ENCODE measurements at regions not wholly inside any gene's neighbourhood (a gene's known extent, or its start where the extent isn't known, plus 50 kb on each side); places are given as distances from the start of the nearest gene placed in this dataset.

DNA sequence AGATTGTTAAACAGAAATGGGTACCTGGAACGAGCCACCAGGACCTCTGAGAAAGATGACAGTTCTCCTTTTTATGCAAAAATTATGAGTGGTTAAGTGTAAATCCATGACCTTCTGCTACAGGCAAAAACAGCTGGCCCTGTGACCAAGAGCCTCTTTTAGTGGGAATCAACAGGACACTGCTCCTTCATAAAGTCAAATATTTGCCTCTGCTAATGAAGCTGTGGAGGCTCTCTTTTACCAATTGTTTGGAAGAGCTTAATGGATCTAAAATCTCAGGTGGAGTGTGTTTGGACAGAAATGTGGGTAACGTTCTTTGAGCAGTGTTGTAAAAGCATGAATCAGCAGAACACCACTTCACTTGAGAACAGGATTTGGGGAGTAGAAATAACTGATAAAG, 117.5 kb upstream of the PCSK2 start:
- H3K14ac ChIP-seq (ENCODE audit: low read length) = no peak overlapping the region
- H2AK5ac ChIP-seq (ENCODE audit: low read length) = no peak overlapping the region
- no peak overlapping the region for H3K4ac ChIP-seq (ENCODE audit: low read depth, low read length)
- no peak overlapping the region for H3K23ac ChIP-seq (ENCODE audit: low read length)
- no peak overlapping the region for H2BK12ac ChIP-seq (ENCODE audit: low read length)
- no peak overlapping the region for H4K8ac ChIP-seq (ENCODE audit: low read depth, low read length)
- WGBS (ENCODE audit: extremely low coverage, insufficient coverage, insufficient read length) = no CpG with 5 or more reads among the region's 2 CpGs
- H3K18ac ChIP-seq (ENCODE audit: low read length) = no peak overlapping the region
- H3K79me2 ChIP-seq (ENCODE audit: control insufficient read depth, insufficient read depth, low read length, poor library complexity) = no peaks in the 10 kb centered on the region
- no peak overlapping the region for H2AFZ ChIP-seq (ENCODE audit: insufficient read depth, low read length, poor library complexity)
- no peak overlapping the region for H3K4me2 ChIP-seq (ENCODE audit: low read length)
- no peaks in the 10 kb centered on the region for H3K9me3 ChIP-seq (ENCODE audit: insufficient read depth, low read depth, low read length)
- no peak overlapping the region for H4K91ac ChIP-seq (ENCODE audit: low read depth, low read length)
- no peaks in the 10 kb centered on the region for H3K27me3 ChIP-seq (ENCODE audit: insufficient read depth, low read length)
- no peaks in the 10 kb centered on the region for H3K4me1 ChIP-seq (ENCODE audit: control insufficient read depth in 1 of 2, insufficient read depth in 2 of 2, low read length in 2 of 2)
- no peak for DNase-seq
- H3K9ac ChIP-seq (ENCODE audit: low read length) = no peak overlapping the region
- H3K27ac ChIP-seq (ENCODE audit: low read depth, low read length) = no peak overlapping the region
- H2BK5ac ChIP-seq (ENCODE audit: low read depth, low read length, poor library complexity) = no peak overlapping the region
- H2BK120ac ChIP-seq (ENCODE audit: insufficient read depth, low read length, poor library complexity) = no peak overlapping the region
- no peaks in the 10 kb centered on the region for H3K36me3 ChIP-seq (ENCODE audit: control insufficient read depth in 1 of 2, insufficient read depth in 2 of 2, low read length in 2 of 2)
- H3K79me1 ChIP-seq (ENCODE audit: low read length) = no peaks in the 10 kb centered on the region
- no peak overlapping the region for H3K4me3 ChIP-seq (ENCODE audit: low read depth, low read length)
- no peak overlapping the region for H4K12ac ChIP-seq (ENCODE audit: low read depth, low read length)

DNA sequence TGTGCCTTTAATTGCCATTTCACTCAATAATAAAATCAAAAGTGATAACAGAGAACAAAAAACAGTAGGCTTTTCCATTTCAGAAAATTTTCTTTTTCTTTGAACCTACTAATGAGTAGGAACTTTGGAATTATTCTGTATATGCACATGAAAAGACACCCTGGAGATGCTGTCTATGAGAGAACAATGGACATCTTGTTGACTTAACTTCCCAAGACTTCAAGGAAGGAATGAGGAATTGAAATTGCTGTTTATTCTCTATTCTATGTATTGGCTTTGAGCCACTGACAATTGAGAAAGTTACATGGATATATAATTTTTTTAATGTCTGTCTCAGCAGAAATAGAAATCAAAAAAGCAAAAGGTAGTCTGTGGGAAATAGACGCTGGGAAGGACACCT, 98.6 kb upstream of the PCSK2 start:
- H4K91ac ChIP-seq (ENCODE audit: low read depth, low read length) = no peak overlapping the region

DNA sequence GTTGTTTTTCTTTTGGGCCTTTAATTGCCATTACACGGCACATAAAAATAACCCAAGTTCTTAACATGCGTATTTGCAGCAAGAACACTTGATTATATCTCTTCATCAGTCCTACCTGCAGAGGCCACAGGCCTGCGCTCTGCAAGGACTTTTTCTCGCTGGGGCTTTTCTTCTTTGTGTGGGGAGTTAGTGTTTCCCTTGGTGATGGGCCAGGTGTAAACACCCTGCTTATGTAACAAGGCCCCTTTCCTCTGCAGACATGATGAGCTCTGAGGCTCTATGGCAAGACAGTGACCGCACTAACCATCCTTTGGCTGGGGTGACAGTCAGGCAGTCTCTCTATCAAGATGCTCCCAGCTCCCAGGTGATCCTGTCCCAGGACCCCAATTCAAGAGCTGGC, 97.8 kb upstream of the PCSK2 start:
- H2BK12ac ChIP-seq (ENCODE audit: low read length) = no peak overlapping the region
- H2BK120ac ChIP-seq (ENCODE audit: insufficient read depth, low read length, poor library complexity) = no peak overlapping the region
- H3K14ac ChIP-seq (ENCODE audit: low read length) = no peak overlapping the region
- H3K4ac ChIP-seq (ENCODE audit: low read depth, low read length) = no peak overlapping the region
- no peak overlapping the region for H2BK5ac ChIP-seq (ENCODE audit: low read depth, low read length, poor library complexity)
- WGBS (ENCODE audit: extremely low coverage, insufficient coverage, insufficient read length) = no CpG with 5 or more reads among the region's 5 CpGs
- no peak overlapping the region for H4K91ac ChIP-seq (ENCODE audit: low read depth, low read length)
- H3K9ac ChIP-seq (ENCODE audit: low read length) = no peak overlapping the region
- no peaks in the 10 kb centered on the region for H3K9me3 ChIP-seq (ENCODE audit: insufficient read depth, low read depth, low read length)
- no peaks in the 10 kb centered on the region for H3K79me1 ChIP-seq (ENCODE audit: low read length)
- no peak overlapping the region for H3K4me3 ChIP-seq (ENCODE audit: low read depth, low read length)
- H3K27ac ChIP-seq (ENCODE audit: low read depth, low read length) = no peak overlapping the region
- H3K18ac ChIP-seq (ENCODE audit: low read length) = no peak overlapping the region
- no peaks in the 10 kb centered on the region for H3K27me3 ChIP-seq (ENCODE audit: insufficient read depth, low read length)
- H3K23ac ChIP-seq (ENCODE audit: low read length) = no peak overlapping the region
- H4K8ac ChIP-seq (ENCODE audit: low read depth, low read length) = no peak overlapping the region
- no peak overlapping the region for H2AFZ ChIP-seq (ENCODE audit: insufficient read depth, low read length, poor library complexity)
- no peak overlapping the region for H3K4me2 ChIP-seq (ENCODE audit: low read length)
- no peak for DNase-seq
- H3K79me2 ChIP-seq (ENCODE audit: control insufficient read depth, insufficient read depth, low read length, poor library complexity) = no peaks in the 10 kb centered on the region
- no peaks in the 10 kb centered on the region for H3K36me3 ChIP-seq (ENCODE audit: control insufficient read depth in 1 of 2, insufficient read depth in 2 of 2, low read length in 2 of 2)
- no peak overlapping the region for H4K12ac ChIP-seq (ENCODE audit: low read depth, low read length)
- no peak overlapping the region for H2AK5ac ChIP-seq (ENCODE audit: low read length)
- no peaks in the 10 kb centered on the region for H3K4me1 ChIP-seq (ENCODE audit: control insufficient read depth in 1 of 2, insufficient read depth in 2 of 2, low read length in 2 of 2)

More for the DNA sequence above, 98.6 kb upstream of the PCSK2 start:
- Histone ChIP-seq H3K9me3 (ENCODE audit: insufficient read depth, low read depth, low read length) (no peaks in the 10 kb centered on the region), H3K4me2 (ENCODE audit: low read length) (no peak overlapping the region), H3K27ac (ENCODE audit: low read depth, low read length) (no peak overlapping the region), H2BK120ac (ENCODE audit: insufficient read depth, low read length, poor library complexity) (no peak overlapping the region), H3K79me1 (ENCODE audit: low read length) (no peaks in the 10 kb centered on the region), H3K36me3 (ENCODE audit: control insufficient read depth in 1 of 2, insufficient read depth in 2 of 2, low read length in 2 of 2) (no peaks in the 10 kb centered on the region), H4K12ac (ENCODE audit: low read depth, low read length) (no peak overlapping the region), H2AK5ac (ENCODE audit: low read length) (no peak overlapping the region), H3K18ac (ENCODE audit: low read length) (no peak overlapping the region), H3K14ac (ENCODE audit: low read length) (no peak overlapping the region), H3K9ac (ENCODE audit: low read length) (no peak overlapping the region), H3K4ac (ENCODE audit: low read depth, low read length) (no peak overlapping the region), H3K27me3 (ENCODE audit: insufficient read depth, low read length) (no peaks in the 10 kb centered on the region), H3K79me2 (ENCODE audit: control insufficient read depth, insufficient read depth, low read length, poor library complexity) (no peaks in the 10 kb centered on the region), H2BK5ac (ENCODE audit: low read depth, low read length, poor library complexity) (no peak overlapping the region), H2AFZ (ENCODE audit: insufficient read depth, low read length, poor library complexity) (no peak overlapping the region), H3K23ac (ENCODE audit: low read length) (no peak overlapping the region), H2BK12ac (ENCODE audit: low read length) (no peak overlapping the region), H3K4me1 (ENCODE audit: control insufficient read depth in 1 of 2, insufficient read depth in 2 of 2, low read length in 2 of 2) (no peaks in the 10 kb centered on the region), H4K8ac (ENCODE audit: low read depth, low read length) (no peak overlapping the region), H3K4me3 (ENCODE audit: low read depth, low read length) (no peak overlapping the region)
- no peak for DNase-seq
- no CpG with 5 or more reads among the region's 1 CpG for WGBS (ENCODE audit: extremely low coverage, insufficient coverage, insufficient read length)

DNA sequence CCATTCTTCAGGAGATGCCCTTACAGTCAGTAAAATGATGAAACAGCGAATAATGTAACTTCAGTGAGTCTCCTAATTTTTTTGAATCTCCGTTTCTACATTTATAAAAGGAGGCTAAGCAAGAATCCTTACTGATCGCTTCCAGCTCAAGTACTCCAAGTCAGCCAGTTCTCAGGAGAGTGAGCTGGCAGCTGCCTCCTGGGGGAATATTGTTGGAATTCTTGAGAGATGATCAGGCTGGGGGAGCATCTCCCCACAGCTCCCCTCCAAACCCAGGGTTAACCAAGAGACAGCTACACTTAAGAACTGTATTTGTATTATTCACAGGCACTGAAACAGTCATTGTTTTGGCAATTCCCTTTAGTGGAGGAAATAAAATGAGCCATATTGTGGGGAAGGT, 89.1 kb upstream of the PCSK2 start:
- Histone ChIP-seq H3K4ac (ENCODE audit: low read depth, low read length) (no peak overlapping the region), H3K9ac (ENCODE audit: low read length) (no peak overlapping the region), H3K79me1 (ENCODE audit: low read length) (no peaks in the 10 kb centered on the region), H2AK5ac (ENCODE audit: low read length) (no peak overlapping the region), H3K27ac (ENCODE audit: low read depth, low read length) (no peak overlapping the region), H2BK5ac (ENCODE audit: low read depth, low read length, poor library complexity) (no peak overlapping the region), H3K23ac (ENCODE audit: low read length) (no peak overlapping the region), H3K36me3 (ENCODE audit: control insufficient read depth in 1 of 2, insufficient read depth in 2 of 2, low read length in 2 of 2) (no peaks in the 10 kb centered on the region), H4K91ac (ENCODE audit: low read depth, low read length) (no peak overlapping the region), H2BK12ac (ENCODE audit: low read length) (no peak overlapping the region), H4K12ac (ENCODE audit: low read depth, low read length) (no peak overlapping the region), H3K9me3 (ENCODE audit: insufficient read depth, low read depth, low read length) (no peaks in the 10 kb centered on the region), H3K4me1 (ENCODE audit: control insufficient read depth in 1 of 2, insufficient read depth in 2 of 2, low read length in 2 of 2) (no peaks in the 10 kb centered on the region), H3K14ac (ENCODE audit: low read length) (no peak overlapping the region), H2BK120ac (ENCODE audit: insufficient read depth, low read length, poor library complexity) (no peak overlapping the region), H4K8ac (ENCODE audit: low read depth, low read length) (no peak overlapping the region), H3K27me3 (ENCODE audit: insufficient read depth, low read length) (no peaks in the 10 kb centered on the region), H3K4me3 (ENCODE audit: low read depth, low read length) (no peak overlapping the region), H3K4me2 (ENCODE audit: low read length) (no peak overlapping the region), H2AFZ (ENCODE audit: insufficient read depth, low read length, poor library complexity) (no peak overlapping the region), H3K18ac (ENCODE audit: low read length) (no peak overlapping the region), H3K79me2 (ENCODE audit: control insufficient read depth, insufficient read depth, low read length, poor library complexity) (no peaks in the 10 kb centered on the region)
- DNase-seq = no peak
- WGBS (ENCODE audit: extremely low coverage, insufficient coverage, insufficient read length) = no CpG with 5 or more reads among the region's 3 CpGs
